Uterus (tissue), 3 donors: ENCODE measurements at regions not wholly inside any gene's neighbourhood (a gene's known extent, or its start where the extent isn't known, plus 50 kb on each side); places are given as distances from the start of the nearest gene placed in this dataset.
"Not testable (repeated sequence)": the region's sequence is repeated elsewhere in the genome, so short reads cannot be mapped to it uniquely, and the experiment has no call there.

Experiments
- DNase-seq, 2 donors: peaks; one replicate each; pipeline ENCODE4 v3.0.0-alpha.2; 2019 to 2020
- H3K27ac ChIP-seq, 2 donors: fragments of 200-600 bp; sonication (generic); 1 replicate in 1 of 2; 2 replicates in 1 of 2; pipeline ENCODE4 v1.5.1; 2016 to 2018
- H3K27me3 ChIP-seq, 2 donors: fragments of 200-600 bp; sonication (generic); one replicate each; pipeline ENCODE4 v1.5.1; 2018 to 2019; ENCODE audit warnings: control low read depth in 1 of 2
- H3K36me3 ChIP-seq, 2 donors: fragments of 200-600 bp; sonication (generic); one replicate each; pipeline ENCODE4 v1.5.1; 2019; ENCODE audit warnings: control low read depth in 1 of 2
- H3K4me1 ChIP-seq, 2 donors: fragments of 200-600 bp; sonication (generic); one replicate each; pipeline ENCODE4 v1.5.1; 2018 to 2019; ENCODE audit warnings: control low read depth in 1 of 2
- H3K4me3 ChIP-seq, 2 donors: fragments of 200-600 bp; sonication (generic); 1 replicate in 1 of 2; 2 replicates in 1 of 2; pipeline ENCODE4 v1.5.1; 2018 to 2019; ENCODE audit warnings: mild to moderate bottlenecking in 1 of 2
- H3K9me3 ChIP-seq, 2 donors: fragments of 200-600 bp; sonication (generic); one replicate each; pipeline ENCODE4 v1.5.1; 2019; ENCODE audit warnings: control low read depth in 1 of 2
- POLR2A ChIP-seq, 2 donors: fragments of 450-650 bp; IDR thresholded peaks; one replicate each; pipeline ENCODE4 v1.6.1; 2016; ENCODE audit warnings: antibody characterized with exemption in 2 of 2, mild to moderate bottlenecking in 1 of 2, moderate library complexity in 1 of 2
- intact Hi-C: fragments of 100-400 bp; cut with DNase I; formaldehyde crosslinking; loops from one replicate; pipeline ENCODE4 v1.15.1; 2023; ENCODE audit warnings: low total_unique reads
- TF ChIP-seq, protein P1 (sequence below), 4 experiments: fragments of 200-600 bp in 2 of 4; fragments of 450-650 bp in 2 of 4; sonication (generic) in 2 of 4; IDR thresholded peaks; one replicate each; pipeline ENCODE4 v1.5.1; 2016 to 2019; ENCODE audit warnings: antibody characterized with exemption in 4 of 4, mild to moderate bottlenecking in 2 of 4, moderate library complexity in 1 of 4
- donor health status: DM: yes; HTN: yes; CAD: no.

DNA sequence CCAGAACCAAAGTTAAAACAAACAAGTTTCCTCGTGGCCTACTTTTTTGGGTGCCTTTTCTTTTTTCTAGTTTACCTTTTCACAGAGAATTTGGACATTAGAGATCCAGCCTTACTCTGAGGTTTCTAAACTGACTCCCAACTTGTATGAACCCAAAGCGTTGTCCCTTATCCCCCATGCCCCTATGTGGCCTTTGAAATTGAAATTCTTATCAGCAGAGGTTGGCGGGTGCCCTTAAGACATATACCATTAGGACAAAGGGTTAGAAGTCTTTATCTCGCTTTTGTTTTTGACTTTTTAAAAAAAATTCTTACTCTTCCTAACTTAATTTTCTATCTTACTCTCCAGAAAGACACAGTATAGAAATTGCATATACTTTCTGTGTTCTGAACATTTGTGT lies 76.3 kb upstream of the C7orf33 start:
- Histone ChIP-seq H3K4me1 (no peaks in the 10 kb centered on the region), H3K27ac (no peak overlapping the region), H3K27me3 (no peaks in the 10 kb centered on the region), H3K9me3 (no peaks in the 10 kb centered on the region), H3K36me3 (no peaks in the 10 kb centered on the region), H3K4me3 (no peak overlapping the region)
- intact Hi-C loops = no loop called here
- no peak for DNase-seq
- TF ChIP-seq, protein P1, sequence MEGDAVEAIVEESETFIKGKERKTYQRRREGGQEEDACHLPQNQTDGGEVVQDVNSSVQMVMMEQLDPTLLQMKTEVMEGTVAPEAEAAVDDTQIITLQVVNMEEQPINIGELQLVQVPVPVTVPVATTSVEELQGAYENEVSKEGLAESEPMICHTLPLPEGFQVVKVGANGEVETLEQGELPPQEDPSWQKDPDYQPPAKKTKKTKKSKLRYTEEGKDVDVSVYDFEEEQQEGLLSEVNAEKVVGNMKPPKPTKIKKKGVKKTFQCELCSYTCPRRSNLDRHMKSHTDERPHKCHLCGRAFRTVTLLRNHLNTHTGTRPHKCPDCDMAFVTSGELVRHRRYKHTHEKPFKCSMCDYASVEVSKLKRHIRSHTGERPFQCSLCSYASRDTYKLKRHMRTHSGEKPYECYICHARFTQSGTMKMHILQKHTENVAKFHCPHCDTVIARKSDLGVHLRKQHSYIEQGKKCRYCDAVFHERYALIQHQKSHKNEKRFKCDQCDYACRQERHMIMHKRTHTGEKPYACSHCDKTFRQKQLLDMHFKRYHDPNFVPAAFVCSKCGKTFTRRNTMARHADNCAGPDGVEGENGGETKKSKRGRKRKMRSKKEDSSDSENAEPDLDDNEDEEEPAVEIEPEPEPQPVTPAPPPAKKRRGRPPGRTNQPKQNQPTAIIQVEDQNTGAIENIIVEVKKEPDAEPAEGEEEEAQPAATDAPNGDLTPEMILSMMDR (IDR thresholded peaks at IDR 0.05) = no peak
- no peak for TF ChIP-seq POLR2A (IDR thresholded peaks at IDR 0.05)

DNA sequence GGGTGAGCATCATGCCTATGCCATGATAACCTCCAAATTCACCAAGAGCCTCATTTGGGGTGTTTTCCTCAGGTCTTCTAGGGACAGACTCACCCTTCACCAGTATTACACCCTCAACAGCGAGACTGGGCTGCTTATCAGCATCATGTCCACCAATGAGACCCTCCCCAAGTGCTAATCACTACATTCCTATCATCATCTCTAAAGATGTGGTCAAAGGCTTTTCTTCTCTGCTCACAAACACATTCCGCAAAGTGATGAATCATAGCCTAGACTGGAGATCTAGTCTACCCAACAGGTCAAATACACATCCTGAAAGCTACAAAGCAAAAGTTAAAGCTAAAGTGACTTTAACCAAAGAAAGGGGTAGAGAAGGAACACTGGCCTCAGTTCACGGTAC lies 75.3 kb upstream of the C7orf33 start:
- Histone ChIP-seq H3K27me3 (no peaks in the 10 kb centered on the region), H3K36me3 (no peaks in the 10 kb centered on the region), H3K4me3 (no peak overlapping the region), H3K9me3 (no peaks in the 10 kb centered on the region), H3K4me1 (no peaks in the 10 kb centered on the region), H3K27ac (no peak overlapping the region)
- TF ChIP-seq, protein P1 (IDR thresholded peaks at IDR 0.05) = no peak
- no peak for TF ChIP-seq POLR2A (IDR thresholded peaks at IDR 0.05)
- intact Hi-C loops = no loop called here
- no peak for DNase-seq

- intact Hi-C loops = no loop called here
Observed at GRCh38 chr7:148515728-148516695, 74.6 kb upstream of the C7orf33 start.

DNA sequence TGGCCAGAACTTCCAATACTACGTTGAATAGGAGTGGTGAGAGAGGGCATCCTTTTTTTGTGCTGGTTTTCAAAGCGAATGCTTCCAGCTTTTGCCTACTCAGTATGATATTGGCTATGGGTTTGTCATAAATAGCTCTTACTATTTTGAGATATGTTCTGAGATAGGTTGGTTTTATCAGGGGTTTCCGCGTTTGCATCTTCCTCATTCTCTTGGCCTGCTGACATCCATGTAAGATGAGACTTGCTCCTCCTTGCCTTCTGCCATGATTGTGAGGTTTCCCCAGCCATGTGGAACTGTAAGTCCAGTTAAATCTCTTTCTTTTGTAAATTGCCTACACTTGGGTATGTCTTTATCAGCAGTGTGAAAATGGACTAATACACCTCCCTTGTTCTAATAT lies 71.2 kb upstream of the C7orf33 start:
- H3K36me3 ChIP-seq, H3K27ac ChIP-seq, intact Hi-C loops, DNase-seq, H3K4me3 ChIP-seq, H3K27me3 ChIP-seq, H3K9me3 ChIP-seq, H3K4me1 ChIP-seq: not testable (repeated sequence)

More at GRCh38 chr7:148515728-148516695, 74.6 kb upstream of the C7orf33 start:
- TF ChIP-seq, protein P1 (IDR thresholded peaks at IDR 0.05) = no peak
- no peak for TF ChIP-seq POLR2A (IDR thresholded peaks at IDR 0.05)
- Histone ChIP-seq H3K4me3 (no peak overlapping the region), H3K27me3 (no peaks in the 10 kb centered on the region), H3K36me3 (no peaks in the 10 kb centered on the region), H3K4me1 (no peaks in the 10 kb centered on the region), H3K9me3 (no peaks in the 10 kb centered on the region), H3K27ac (no peak overlapping the region)
- no peak for DNase-seq

DNA sequence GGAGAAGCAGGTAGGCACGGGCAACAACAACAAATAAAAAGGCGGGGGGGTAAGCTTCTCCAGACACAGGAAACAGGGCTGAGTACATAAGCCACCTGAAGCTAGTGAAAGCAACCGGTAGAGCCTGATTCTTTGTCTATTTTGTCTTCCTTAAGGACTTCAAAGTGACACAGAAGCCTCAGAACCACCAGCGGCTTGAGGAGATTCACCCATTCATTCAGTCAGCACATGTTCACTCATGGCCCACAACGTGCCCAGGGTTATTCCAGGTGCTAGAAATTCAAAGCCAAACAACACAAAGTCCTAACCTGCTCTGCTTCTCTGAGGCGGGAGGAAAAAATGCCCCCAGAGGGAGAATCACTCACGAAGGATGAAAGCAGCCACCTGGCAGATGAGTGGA lies 69.3 kb upstream of the C7orf33 start:
- Histone ChIP-seq H3K36me3 (no peaks in the 10 kb centered on the region), H3K27ac (no peak overlapping the region), H3K4me1 (no peaks in the 10 kb centered on the region), H3K9me3 (no peaks in the 10 kb centered on the region), H3K27me3 (no peaks in the 10 kb centered on the region), H3K4me3 (no peak overlapping the region)
- intact Hi-C loops = no loop called here
- DNase-seq = no peak
- no peak for TF ChIP-seq POLR2A (IDR thresholded peaks at IDR 0.05)
- TF ChIP-seq, protein P1 (IDR thresholded peaks at IDR 0.05) = no peak
